Neural cell (in vitro differentiated cells): ENCODE measurements at regions not wholly inside any gene's neighbourhood (a gene's known extent, or its start where the extent isn't known, plus 50 kb on each side); places are given as distances from the start of the nearest gene placed in this dataset.

ENCODE experiments used
- H2AFZ ChIP-seq: fragments of 200-600, 300-800 bp; sonication (generic), shearing (Covaris generic); 2 replicates; pipeline ENCODE4 v1.6.0; 2014; ENCODE audit warnings: low read depth, mild to moderate bottlenecking, antibody characterized with exemption, low read length, moderate library complexity
- H3F3A ChIP-seq: fragments of 200-600 bp; shearing (Covaris generic); 2 replicates; pipeline ENCODE4 v1.6.1; 2016; ENCODE audit warnings: mild to moderate bottlenecking, moderate library complexity, mixed read lengths, antibody characterized with exemption, low read length; ENCODE audit not compliant: insufficient read depth, poor library complexity, severe bottlenecking
- H3K27ac ChIP-seq: fragments of 200-600, 300-800 bp; sonication (generic), shearing (Covaris generic); 2 replicates; pipeline ENCODE4 v1.5.1; 2014; ENCODE audit warnings: mild to moderate bottlenecking, low read length, moderate library complexity
- H3K27me3 ChIP-seq: fragments of 300-800, 200-600 bp; sonication (generic), shearing (Covaris generic); 2 replicates; pipeline ENCODE4 v1.6.0; 2014; ENCODE audit warnings: mild to moderate bottlenecking, low read depth, low read length, moderate library complexity; ENCODE audit not compliant: insufficient read depth
- H3K36me3 ChIP-seq: fragments of 300-800, 200-600 bp; sonication (generic), shearing (Covaris generic); 2 replicates; pipeline ENCODE4 v1.5.1; 2014; ENCODE audit warnings: mild to moderate bottlenecking, antibody characterized with exemption, low read length, moderate library complexity; ENCODE audit not compliant: insufficient read depth
- H3K4me2 ChIP-seq: fragments of 300-800, 200-600 bp; sonication (generic), shearing (Covaris generic); 2 replicates; pipeline ENCODE4 v1.6.0; 2014; ENCODE audit warnings: mild to moderate bottlenecking, low read length
- H3K4me3 ChIP-seq: fragments of 300-800, 200-600 bp; sonication (generic), shearing (Covaris generic); 2 replicates; pipeline ENCODE4 v1.5.1; 2014; ENCODE audit warnings: mild to moderate bottlenecking, low read length, moderate library complexity
- H3K79me2 ChIP-seq: fragments of 200-600 bp; shearing (Covaris generic); replicated peaks from 2 replicates; pipeline ENCODE4 v1.6.0; 2014; ENCODE audit warnings: mild to moderate bottlenecking, low read length, moderate library complexity; ENCODE audit not compliant: insufficient read depth
- H3K9ac ChIP-seq: fragments of 300-800, 200-600 bp; sonication (generic), shearing (Covaris generic); 2 replicates; pipeline ENCODE4 v1.6.1; 2016; ENCODE audit warnings: mild to moderate bottlenecking, low read length, mixed read lengths
- H3K9me2 ChIP-seq: fragments of 200-600 bp; shearing (Covaris generic); 2 replicates; pipeline ENCODE4 v1.6.1; 2016; ENCODE audit warnings: mild to moderate bottlenecking, low read length, mixed read lengths; ENCODE audit not compliant: insufficient read depth
- H3K9me3 ChIP-seq: fragments of 200-600, 300-800 bp; sonication (generic), shearing (Covaris generic); 2 replicates; pipeline ENCODE4 v1.6.1; 2016; ENCODE audit warnings: mild to moderate bottlenecking, mixed run types, low read length, moderate library complexity, mixed read lengths
- H4K20me1 ChIP-seq: fragments of 200-600 bp; shearing (Covaris generic); 2 replicates; pipeline ENCODE4 v1.6.1; 2016; ENCODE audit warnings: mild to moderate bottlenecking, mixed run types; ENCODE audit not compliant: insufficient read depth
- EP300 ChIP-seq: fragments of 450-650 bp; conservative IDR thresholded peaks from 2 replicates; pipeline ENCODE4 v1.6.1; 2014; ENCODE audit warnings: antibody characterized with exemption, mild to moderate bottlenecking, moderate library complexity; ENCODE audit not compliant: poor library complexity, severe bottlenecking
- EZH2 ChIP-seq: fragments of 200-600, 300-800 bp; shearing (Covaris generic), sonication (generic); IDR thresholded peaks from 2 replicates; pipeline ENCODE4 v1.6.1; 2014; ENCODE audit warnings: antibody characterized with exemption, low read length, borderline replicate concordance, mild to moderate bottlenecking; ENCODE audit not compliant: insufficient read depth, poor library complexity, severe bottlenecking
- MXI1 ChIP-seq: fragments of 450-650 bp; conservative IDR thresholded peaks from 2 replicates; pipeline ENCODE4 v1.6.1; 2014; ENCODE audit warnings: antibody characterized with exemption, mild to moderate bottlenecking; ENCODE audit not compliant: poor library complexity, severe bottlenecking
- POLR2AphosphoS5 ChIP-seq: IDR thresholded peaks from 2 replicates; pipeline ENCODE4 v1.6.1; 2012
- RAD21 ChIP-seq: fragments of 450-650 bp; conservative IDR thresholded peaks from 2 replicates; pipeline ENCODE4 v1.6.1; 2014; ENCODE audit warnings: antibody characterized with exemption, mild to moderate bottlenecking, moderate library complexity
- SMC3 ChIP-seq: fragments of 450-650 bp; conservative IDR thresholded peaks from 2 replicates; pipeline ENCODE4 v1.6.1; 2014; ENCODE audit warnings: antibody characterized with exemption, mild to moderate bottlenecking, moderate library complexity; ENCODE audit not compliant: poor library complexity
- TAF1 ChIP-seq: IDR thresholded peaks from 2 replicates; pipeline ENCODE4 v1.6.1; 2012; ENCODE audit warnings: low read depth
- TF ChIP-seq, protein P1 (sequence below): fragments of 450-650 bp; IDR thresholded peaks from 2 replicates; pipeline ENCODE4 v1.5.1; 2014; ENCODE audit warnings: antibody characterized with exemption, mild to moderate bottlenecking, moderate library complexity; ENCODE audit not compliant: poor library complexity, severe bottlenecking
- TF ChIP-seq, protein P2 (sequence below): IDR thresholded peaks from 2 replicates; pipeline ENCODE4 v1.6.1; 2012; ENCODE audit warnings: borderline replicate concordance

DNA sequence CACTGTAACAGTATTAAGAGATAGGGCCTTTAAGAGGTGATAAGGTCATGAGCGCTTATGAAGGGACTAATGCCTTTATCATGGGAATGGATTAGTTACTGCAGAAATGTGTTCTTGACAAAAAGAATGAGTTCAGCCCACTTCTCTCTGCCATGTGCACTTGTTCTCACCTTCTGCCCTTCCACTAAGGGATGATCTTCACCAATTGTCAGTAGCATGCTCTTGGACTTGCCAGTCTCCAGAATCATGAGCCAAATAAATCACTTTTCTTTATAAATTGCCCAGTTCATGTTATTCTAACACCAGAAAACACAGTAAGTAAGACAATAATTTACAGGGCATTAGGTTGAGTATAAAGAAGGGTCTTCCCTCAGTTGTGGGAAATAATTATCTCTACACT, 189.1 kb downstream of the CRPPA start:
- H3F3A ChIP-seq, result no peaks in the 10 kb centered on the region
- no peaks in the 10 kb centered on the region for H4K20me1 ChIP-seq
- TF ChIP-seq, protein P1, sequence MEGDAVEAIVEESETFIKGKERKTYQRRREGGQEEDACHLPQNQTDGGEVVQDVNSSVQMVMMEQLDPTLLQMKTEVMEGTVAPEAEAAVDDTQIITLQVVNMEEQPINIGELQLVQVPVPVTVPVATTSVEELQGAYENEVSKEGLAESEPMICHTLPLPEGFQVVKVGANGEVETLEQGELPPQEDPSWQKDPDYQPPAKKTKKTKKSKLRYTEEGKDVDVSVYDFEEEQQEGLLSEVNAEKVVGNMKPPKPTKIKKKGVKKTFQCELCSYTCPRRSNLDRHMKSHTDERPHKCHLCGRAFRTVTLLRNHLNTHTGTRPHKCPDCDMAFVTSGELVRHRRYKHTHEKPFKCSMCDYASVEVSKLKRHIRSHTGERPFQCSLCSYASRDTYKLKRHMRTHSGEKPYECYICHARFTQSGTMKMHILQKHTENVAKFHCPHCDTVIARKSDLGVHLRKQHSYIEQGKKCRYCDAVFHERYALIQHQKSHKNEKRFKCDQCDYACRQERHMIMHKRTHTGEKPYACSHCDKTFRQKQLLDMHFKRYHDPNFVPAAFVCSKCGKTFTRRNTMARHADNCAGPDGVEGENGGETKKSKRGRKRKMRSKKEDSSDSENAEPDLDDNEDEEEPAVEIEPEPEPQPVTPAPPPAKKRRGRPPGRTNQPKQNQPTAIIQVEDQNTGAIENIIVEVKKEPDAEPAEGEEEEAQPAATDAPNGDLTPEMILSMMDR, result no peak
- TF ChIP-seq EZH2, result no peak
- TF ChIP-seq, protein P2, sequence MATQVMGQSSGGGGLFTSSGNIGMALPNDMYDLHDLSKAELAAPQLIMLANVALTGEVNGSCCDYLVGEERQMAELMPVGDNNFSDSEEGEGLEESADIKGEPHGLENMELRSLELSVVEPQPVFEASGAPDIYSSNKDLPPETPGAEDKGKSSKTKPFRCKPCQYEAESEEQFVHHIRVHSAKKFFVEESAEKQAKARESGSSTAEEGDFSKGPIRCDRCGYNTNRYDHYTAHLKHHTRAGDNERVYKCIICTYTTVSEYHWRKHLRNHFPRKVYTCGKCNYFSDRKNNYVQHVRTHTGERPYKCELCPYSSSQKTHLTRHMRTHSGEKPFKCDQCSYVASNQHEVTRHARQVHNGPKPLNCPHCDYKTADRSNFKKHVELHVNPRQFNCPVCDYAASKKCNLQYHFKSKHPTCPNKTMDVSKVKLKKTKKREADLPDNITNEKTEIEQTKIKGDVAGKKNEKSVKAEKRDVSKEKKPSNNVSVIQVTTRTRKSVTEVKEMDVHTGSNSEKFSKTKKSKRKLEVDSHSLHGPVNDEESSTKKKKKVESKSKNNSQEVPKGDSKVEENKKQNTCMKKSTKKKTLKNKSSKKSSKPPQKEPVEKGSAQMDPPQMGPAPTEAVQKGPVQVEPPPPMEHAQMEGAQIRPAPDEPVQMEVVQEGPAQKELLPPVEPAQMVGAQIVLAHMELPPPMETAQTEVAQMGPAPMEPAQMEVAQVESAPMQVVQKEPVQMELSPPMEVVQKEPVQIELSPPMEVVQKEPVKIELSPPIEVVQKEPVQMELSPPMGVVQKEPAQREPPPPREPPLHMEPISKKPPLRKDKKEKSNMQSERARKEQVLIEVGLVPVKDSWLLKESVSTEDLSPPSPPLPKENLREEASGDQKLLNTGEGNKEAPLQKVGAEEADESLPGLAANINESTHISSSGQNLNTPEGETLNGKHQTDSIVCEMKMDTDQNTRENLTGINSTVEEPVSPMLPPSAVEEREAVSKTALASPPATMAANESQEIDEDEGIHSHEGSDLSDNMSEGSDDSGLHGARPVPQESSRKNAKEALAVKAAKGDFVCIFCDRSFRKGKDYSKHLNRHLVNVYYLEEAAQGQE, result no peak
- no peak for TF ChIP-seq SMC3
- TF ChIP-seq EP300, result no peak
- TF ChIP-seq MXI1, result no peak
- TF ChIP-seq TAF1, result no peak
- TF ChIP-seq POLR2AphosphoS5, result no peak
- no peak for TF ChIP-seq RAD21
- no peaks in the 10 kb centered on the region for H3K79me2 ChIP-seq
- H3K27me3 ChIP-seq, result no peaks in the 10 kb centered on the region
- H3K4me3 ChIP-seq, result no peak overlapping the region
- no peak overlapping the region for H3K27ac ChIP-seq
- no peak overlapping the region for H3K9ac ChIP-seq
- H3K9me2 ChIP-seq, result no peaks in the 10 kb centered on the region
- peaks cover 3% of the 10 kb centered on the region for H3K9me3 ChIP-seq
- no peak overlapping the region for H3K4me2 ChIP-seq
- H3K36me3 ChIP-seq, result no peaks in the 10 kb centered on the region
- H2AFZ ChIP-seq, result no peak overlapping the region

DNA sequence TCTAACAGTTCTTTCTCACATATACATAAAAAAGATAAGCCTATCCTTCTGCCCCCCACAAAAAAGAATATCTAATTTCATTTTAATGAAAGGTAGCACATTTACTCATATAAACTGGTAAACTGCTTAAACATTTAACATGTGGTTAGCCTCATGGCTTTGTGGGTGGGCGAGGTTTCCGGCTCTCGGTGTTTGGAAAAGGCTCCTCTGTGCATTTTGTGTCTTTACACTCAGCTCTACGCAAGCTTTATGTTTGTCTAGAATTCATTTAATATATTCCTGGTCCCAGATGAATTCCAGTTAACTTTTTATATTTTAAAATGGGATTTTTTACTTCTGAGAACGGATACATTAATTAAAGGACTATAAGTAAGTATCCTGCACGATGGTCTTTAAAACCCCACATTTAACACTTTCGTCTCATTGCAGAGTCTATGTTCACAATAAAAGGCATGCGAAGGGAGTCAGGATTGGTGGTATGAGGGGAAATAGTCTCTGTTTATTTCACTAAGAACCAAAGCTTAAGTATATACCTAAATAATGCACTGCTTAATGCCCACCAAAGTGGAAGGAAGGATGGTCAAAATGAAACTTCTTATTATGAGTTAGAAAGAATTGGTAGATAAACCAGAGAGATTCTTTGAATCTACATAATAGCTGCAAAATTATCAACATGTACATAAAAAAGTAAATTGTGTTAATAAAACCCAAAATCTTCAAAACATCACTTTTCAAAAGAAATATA, 197.2 kb downstream of the CRPPA start:
- H3K9ac ChIP-seq, result no peak overlapping the region
- no peaks in the 10 kb centered on the region for H3K36me3 ChIP-seq
- no peaks in the 10 kb centered on the region for H3K9me3 ChIP-seq
- no peaks in the 10 kb centered on the region for H4K20me1 ChIP-seq
- H3K79me2 ChIP-seq, result no peaks in the 10 kb centered on the region
- H3K27me3 ChIP-seq, result no peaks in the 10 kb centered on the region
- H3K4me2 ChIP-seq, result no peak overlapping the region
- TF ChIP-seq, protein P2, result no peak
- no peak for TF ChIP-seq MXI1
- H2AFZ ChIP-seq, result no peak overlapping the region
- no peaks in the 10 kb centered on the region for H3K9me2 ChIP-seq
- no peak overlapping the region for H3K27ac ChIP-seq
- H3F3A ChIP-seq, result no peaks in the 10 kb centered on the region
- no peak overlapping the region for H3K4me3 ChIP-seq
